BE2C (cell line): ENCODE measurements at regions not wholly inside any gene's neighbourhood (a gene's known extent, or its start where the extent isn't known, plus 50 kb on each side); places are given as distances from the start of the nearest gene placed in this dataset.

Source experiments
- DNase-seq: peaks from one replicate; pipeline ENCODE4 v3.0.0-alpha.2; 2020
- H3K27me3 ChIP-seq: fragments of 250-450 bp; sonication (Bioruptor Pico); 2 replicates; pipeline ENCODE4 v1.5.1; 2020; ENCODE audit warnings: mild to moderate bottlenecking
- H3K36me3 ChIP-seq: fragments of 250-450 bp; sonication (Bioruptor Pico); 2 replicates; pipeline ENCODE4 v1.5.1; 2020; ENCODE audit warnings: mild to moderate bottlenecking
- H3K4me1 ChIP-seq: fragments of 250-450 bp; sonication (Bioruptor Pico); 2 replicates; pipeline ENCODE4 v1.5.1; 2020
- H3K4me3 ChIP-seq: 2 replicates; pipeline ENCODE4 v1.5.1; 2011; ENCODE audit warnings: low read depth, low read length
- H3K9me3 ChIP-seq: fragments of 250-450 bp; sonication (Bioruptor Pico); 2 replicates; pipeline ENCODE4 v1.5.1; 2020
- CTCF ChIP-seq: IDR thresholded peaks from 2 replicates; pipeline ENCODE4 v1.5.1; 2012; ENCODE audit warnings: mild to moderate bottlenecking, low read depth, low read length

- Histone ChIP-seq H3K27me3 (no peaks in the 10 kb centered on the region), H3K36me3 (no peaks in the 10 kb centered on the region), H3K9me3 (no peaks in the 10 kb centered on the region; the same call in 1 of the 2 replicates), H3K4me3 (no peak overlapping the region), H3K4me1 (no peaks in the 10 kb centered on the region)
- TF ChIP-seq CTCF: no peak
- no peak for DNase-seq
Observed at GRCh38 chr5:28328681-28329080, 1290.3 kb upstream of the CDH9 start.

- no peak overlapping the region for H3K4me3 ChIP-seq
- no peaks in the 10 kb centered on the region for H3K9me3 ChIP-seq
- no peaks in the 10 kb centered on the region for H3K27me3 ChIP-seq
- no peaks in the 10 kb centered on the region for H3K36me3 ChIP-seq
- H3K4me1 ChIP-seq: no peaks in the 10 kb centered on the region
- TF ChIP-seq CTCF: no peak
- no peak for DNase-seq
Observed at GRCh38 chr5:28324174-28324573, 1285.8 kb upstream of the CDH9 start.

GRCh38 chr5:28313953-28314352 lies 1275.6 kb upstream of the CDH9 start:
- DNase-seq: no peak
- H3K9me3 ChIP-seq: no peaks in the 10 kb centered on the region
- no peaks in the 10 kb centered on the region for H3K36me3 ChIP-seq
- no peaks in the 10 kb centered on the region for H3K27me3 ChIP-seq
- no peak overlapping the region for H3K4me3 ChIP-seq
- no peak for TF ChIP-seq CTCF
- no peaks in the 10 kb centered on the region for H3K4me1 ChIP-seq

GRCh38 chr5:28313321-28313951 lies 1275.0 kb upstream of the CDH9 start:
- H3K36me3 ChIP-seq: no peaks in the 10 kb centered on the region
- no peak overlapping the region for H3K4me3 ChIP-seq
- H3K4me1 ChIP-seq: no peaks in the 10 kb centered on the region
- no peak for TF ChIP-seq CTCF
- DNase-seq: no peak
- no peaks in the 10 kb centered on the region for H3K27me3 ChIP-seq
- no peaks in the 10 kb centered on the region for H3K9me3 ChIP-seq

- H3K4me3 ChIP-seq: no peak overlapping the region
- no peaks in the 10 kb centered on the region for H3K27me3 ChIP-seq
- H3K36me3 ChIP-seq: no peaks in the 10 kb centered on the region
- H3K9me3 ChIP-seq: no peaks in the 10 kb centered on the region
- no peaks in the 10 kb centered on the region for H3K4me1 ChIP-seq
- no peak for TF ChIP-seq CTCF
- no peak for DNase-seq
Observed at GRCh38 chr5:28310696-28311095, 1272.3 kb upstream of the CDH9 start.

- DNase-seq: no peak
- Histone ChIP-seq H3K4me1 (no peaks in the 10 kb centered on the region; the same call in 1 of the 2 replicates), H3K36me3 (no peaks in the 10 kb centered on the region), H3K4me3 (no peak overlapping the region), H3K9me3 (no peaks in the 10 kb centered on the region), H3K27me3 (no peaks in the 10 kb centered on the region)
- TF ChIP-seq CTCF: no peak
Observed at GRCh38 chr5:28305891-28306290, 1267.5 kb upstream of the CDH9 start.
